H1 (cell line): ENCODE measurements at regions not wholly inside any gene's neighbourhood (a gene's known extent, or its start where the extent isn't known, plus 50 kb on each side); places are given as distances from the start of the nearest gene placed in this dataset.

ENCODE experiments used
- CTCF ChIA-PET: fragments of 300-600 bp; sonication (Branson Sonifier 250); formaldehyde crosslinking; loops from one replicate; lab custom pipeline; 2021; ENCODE audit not compliant: partially characterized antibody; lab: Charles Lee
- POLR2A ChIA-PET: fragments of 300-600 bp; sonication (Branson Sonifier 250); formaldehyde crosslinking; loops from one replicate; lab custom pipeline; 2021; ENCODE audit warnings: inconsistent platforms; ENCODE audit not compliant: partially characterized antibody; lab: Charles Lee
- DNase-seq, 2 experiments: peaks; one replicate each; pipeline versions ENCODE4 v3.0.0 to v3.0.0-alpha.2; 2010 to 2022; ENCODE audit warnings: low spot score in 2 of 2, low read depth in 1 of 2, mixed read lengths in 1 of 2
- FAIRE-seq: peaks from 2 replicates; lab custom pipeline; 2011; peaks lifted over from hg19 to GRCh38; lab: Jason Lieb, UNC
- H2AFZ ChIP-seq: 2 replicates; pipeline ENCODE4 v1.8.1; 2012; ENCODE audit warnings: low read length, inconsistent platforms
- H2AK5ac ChIP-seq: 2 replicates; pipeline ENCODE4 v1.6.1; 2013; ENCODE audit warnings: low read depth, low read length
- H2BK120ac ChIP-seq: replicated peaks from 2 replicates; pipeline ENCODE3; 2013; ENCODE audit warnings: low read depth, low read length, inconsistent platforms
- H2BK12ac ChIP-seq: 2 replicates; pipeline ENCODE4 v1.6.1; 2013; ENCODE audit warnings: low read depth, low read length
- H2BK15ac ChIP-seq: 2 replicates; pipeline ENCODE4 v1.6.1; 2013; ENCODE audit warnings: low read length
- H2BK20ac ChIP-seq: 2 replicates; pipeline ENCODE4 v1.6.1; 2013; ENCODE audit warnings: low read length
- H2BK5ac ChIP-seq: 2 replicates; pipeline ENCODE4 v1.6.1; 2013; ENCODE audit warnings: low read depth, low read length
- H3K14ac ChIP-seq: 2 replicates; pipeline ENCODE4 v1.6.1; 2013; ENCODE audit warnings: inconsistent platforms; ENCODE audit not compliant: insufficient read length
- H3K18ac ChIP-seq: 2 replicates; pipeline ENCODE4 v1.6.1; 2013; ENCODE audit warnings: low read length; ENCODE audit errors: extremely low read depth
- H3K23ac ChIP-seq: 2 replicates; pipeline ENCODE4 v1.6.1; 2013; ENCODE audit warnings: inconsistent platforms; ENCODE audit not compliant: insufficient read length
- H3K23me2 ChIP-seq: 2 replicates; pipeline ENCODE4 v1.6.1; 2013; ENCODE audit warnings: low read depth, low read length
- H3K27ac ChIP-seq: 2 replicates; pipeline ENCODE4 v1.6.1; 2011; ENCODE audit warnings: low read depth, low read length, inconsistent platforms
- H3K27me3 ChIP-seq, 4 experiments: replicated peaks in 1 of 4; 1 replicate in 1 of 4; 2 replicates in 3 of 4; pipeline versions ENCODE4 v1.6.1 to v1.8.1; 2011 to 2013; ENCODE audit warnings: low read length in 3 of 4, mild to moderate bottlenecking in 3 of 4, inconsistent platforms in 2 of 4, mixed read lengths in 2 of 4, moderate library complexity in 1 of 4; ENCODE audit not compliant: control insufficient read depth in 3 of 4, insufficient read depth in 3 of 4; ENCODE audit errors: extremely low read depth in 1 of 4
- H3K36me3 ChIP-seq, 4 experiments: 2 replicates each; pipeline versions ENCODE4 v1.6.1 to v1.8.1; 2011 to 2013; ENCODE audit warnings: mild to moderate bottlenecking in 4 of 4, low read length in 3 of 4, moderate library complexity in 2 of 4, control low read depth in 1 of 4, inconsistent platforms in 1 of 4; ENCODE audit not compliant: insufficient read depth in 4 of 4, control insufficient read depth in 2 of 4
- H3K4ac ChIP-seq: replicated peaks from 2 replicates; pipeline ENCODE3; 2013; ENCODE audit warnings: low read length, low read depth, mixed read lengths, inconsistent platforms; ENCODE audit not compliant: insufficient read length
- H3K4me1 ChIP-seq, 4 experiments: replicated peaks in 1 of 4; 1 replicate in 1 of 4; 2 replicates in 3 of 4; pipeline versions ENCODE4 v1.6.1 to v1.8.1; 2011 to 2013; ENCODE audit warnings: low read length in 3 of 4, inconsistent platforms in 2 of 4, mixed read lengths in 1 of 4; ENCODE audit not compliant: insufficient read depth in 4 of 4, control insufficient read depth in 3 of 4
- H3K4me2 ChIP-seq, 2 experiments: 2 replicates each; pipeline versions ENCODE4 v1.6.1 to v1.8.1; 2011 to 2013; ENCODE audit warnings: low read depth in 2 of 2, low read length in 2 of 2, control low read depth in 1 of 2, inconsistent platforms in 1 of 2, mild to moderate bottlenecking in 1 of 2; ENCODE audit not compliant: insufficient read depth in 1 of 2
- H3K4me3 ChIP-seq, 4 experiments: fragments of 200-600, 300-600 bp in 1 of 4; sonication (generic), shearing (Covaris generic), sonication (Bioruptor Twin) in 1 of 4; 2 replicates each; pipeline versions ENCODE4 v1.5.1 to v1.8.1; 2011 to 2016; ENCODE audit warnings: low read length in 4 of 4, low read depth in 3 of 4, control low read depth in 2 of 4, inconsistent platforms in 2 of 4, mild to moderate bottlenecking in 2 of 4, mixed read lengths in 1 of 4, moderate library complexity in 1 of 4; ENCODE audit not compliant: insufficient read depth in 2 of 4; ENCODE audit errors: extremely low read depth in 1 of 4
- H3K56ac ChIP-seq: replicated peaks from 2 replicates; pipeline ENCODE3; 2013; ENCODE audit warnings: low read depth, mild to moderate bottlenecking, mixed read lengths, low read length, inconsistent platforms; ENCODE audit not compliant: insufficient read length
- H3K79me1 ChIP-seq: 2 replicates; pipeline ENCODE4 v1.6.1; 2013; ENCODE audit warnings: low read depth, low read length, control low read depth
- H3K79me2 ChIP-seq, 2 experiments: 2 replicates each; pipeline versions ENCODE4 v1.6.1 to v1.8.1; 2012 to 2013; ENCODE audit warnings: low read length in 2 of 2, mild to moderate bottlenecking in 2 of 2, inconsistent platforms in 1 of 2; ENCODE audit not compliant: insufficient read depth in 2 of 2, control insufficient read depth in 1 of 2
- H3K9ac ChIP-seq, 4 experiments: replicated peaks in 1 of 4; 1 replicate in 1 of 4; 2 replicates in 3 of 4; pipeline versions ENCODE4 v1.6.1 to v1.8.1; 2011 to 2013; ENCODE audit warnings: low read depth in 3 of 4, low read length in 3 of 4, control low read depth in 2 of 4, mild to moderate bottlenecking in 2 of 4, moderate library complexity in 2 of 4, inconsistent platforms in 1 of 4; ENCODE audit errors: extremely low read depth in 1 of 4
- H3K9me3 ChIP-seq, 2 experiments: 2 replicates each; pipeline versions ENCODE4 v1.6.1 to v1.8.1; 2012 to 2013; ENCODE audit warnings: mild to moderate bottlenecking in 2 of 2, moderate library complexity in 2 of 2, control low read depth in 1 of 2, inconsistent platforms in 1 of 2, low read depth in 1 of 2, low read length in 1 of 2, mixed read lengths in 1 of 2; ENCODE audit not compliant: insufficient read depth in 2 of 2
- H4K20me1 ChIP-seq, 2 experiments: replicated peaks in 1 of 2; 2 replicates each; pipeline versions ENCODE3 to v1.8.1; 2011 to 2013; ENCODE audit warnings: inconsistent platforms in 2 of 2, low read length in 2 of 2, mild to moderate bottlenecking in 1 of 2; ENCODE audit not compliant: insufficient read depth in 2 of 2, control insufficient read depth in 1 of 2
- H4K5ac ChIP-seq: 2 replicates; pipeline ENCODE4 v1.6.1; 2013; ENCODE audit warnings: low read length, low read depth, mixed read lengths, inconsistent platforms; ENCODE audit not compliant: insufficient read length
- H4K8ac ChIP-seq: 2 replicates; pipeline ENCODE4 v1.8.0; 2013; ENCODE audit warnings: mild to moderate bottlenecking, moderate library complexity, low read length, inconsistent platforms; ENCODE audit not compliant: insufficient read depth; ENCODE audit errors: extremely low read depth
- H4K91ac ChIP-seq: replicated peaks from 2 replicates; pipeline ENCODE3; 2013; ENCODE audit warnings: low read length, mixed read lengths, inconsistent platforms; ENCODE audit not compliant: insufficient read length
- CBX5 ChIP-seq: fragments of 300-800, 300-1000 bp; sonication (generic); IDR thresholded peaks from 2 replicates; pipeline ENCODE4 v1.7.1; 2016; ENCODE audit warnings: antibody characterized with exemption, low read length, low read depth
- EGR1 ChIP-seq: IDR thresholded peaks from 2 replicates; pipeline ENCODE4 v1.6.1; 2011; ENCODE audit warnings: low read depth, low read length, borderline replicate concordance
- PHF8 ChIP-seq: fragments of 200-600 bp; sonication (generic); conservative IDR thresholded peaks from 2 replicates; pipeline ENCODE4 v1.7.1; 2012; ENCODE audit warnings: low read depth, mild to moderate bottlenecking, inconsistent platforms, low read length, moderate library complexity
- SRF ChIP-seq: IDR thresholded peaks from 2 replicates; pipeline ENCODE4 v1.6.1; 2011; ENCODE audit warnings: mild to moderate bottlenecking, low read depth, low read length, moderate library complexity
- WGBS, 2 experiments: shearing (Covaris generic) in 1 of 2; methylation state at CpG; one replicate each; pipeline versions ENCODE4 v1.1.6 to v1.1.7; 2013 to 2015; ENCODE audit warnings: low lambda C conversion rate in 2 of 2, mixed read lengths in 2 of 2, inconsistent platforms in 1 of 2, low coverage in 1 of 2, missing lambda C conversion rate in 1 of 2; ENCODE audit not compliant: insufficient replicate concordance in 2 of 2, insufficient coverage in 1 of 2, insufficient read length in 1 of 2; ENCODE audit errors: extremely low coverage in 1 of 2, missing lambda C conversion rate in 1 of 2; 5-methylcytosine and 5-hydroxymethylcytosine counted together

DNA sequence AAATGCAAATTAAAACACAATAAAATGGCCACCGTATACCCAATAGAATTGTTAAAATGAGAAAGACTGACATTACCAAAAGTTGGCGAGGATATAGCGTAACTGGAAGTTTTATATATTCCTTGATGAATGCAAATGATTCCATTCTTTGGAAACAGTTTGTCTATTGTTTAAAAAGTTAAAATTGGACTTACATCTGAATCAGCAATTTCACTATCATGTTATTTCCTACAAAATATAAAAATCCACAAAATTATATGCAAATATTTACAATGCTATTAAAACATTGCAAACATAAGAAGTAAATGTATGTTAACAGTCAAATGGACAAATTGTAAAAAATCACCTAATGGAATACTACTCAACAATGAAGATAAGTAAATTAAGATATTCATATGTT is 852.2 kb upstream of the NDST4 start:
- Histone ChIP-seq H4K91ac (no peak overlapping the region), H3K4me1 (no peaks in the 10 kb centered on the region), H4K8ac (no peak overlapping the region), H3K4me3 (no peak overlapping the region), H3K79me1 (no peaks in the 10 kb centered on the region)
- TF ChIP-seq EGR1 (no peak), SRF (no peak), PHF8 (no peak), CBX5 (no peak)
- TF ChIP-seq, all 59 proteins: peak for 0
- Histone ChIP-seq H2BK5ac (no peak overlapping the region), H3K79me2 (no peaks in the 10 kb centered on the region), H4K20me1 (no peaks in the 10 kb centered on the region), H3K4ac (no peak overlapping the region), H3K36me3 (peaks cover 0 to 4% (median 0%) of the 10 kb centered on the region in 4 experiments; a peak in 1 of 8 replicates), H3K56ac (no peak overlapping the region), H2BK15ac (no peak overlapping the region), H3K9me3 (peaks cover 0 to under 1% of the 10 kb centered on the region in 2 experiments; a peak in 1 of 4 replicates), H2AK5ac (no peak overlapping the region), H3K9ac (no peak overlapping the region), H4K5ac (no peak overlapping the region), H3K23me2 (no peaks in the 10 kb centered on the region), H3K14ac (no peak overlapping the region), H2BK120ac (no peak overlapping the region), H3K27me3 (no peaks in the 10 kb centered on the region), H2BK12ac (no peak overlapping the region), H3K23ac (no peak overlapping the region), H2AFZ (no peak overlapping the region), H3K27ac (no peak overlapping the region), H3K4me2 (no peak overlapping the region), H3K18ac (no peak overlapping the region), H2BK20ac (no peak overlapping the region)
- ChIA-PET CTCF (no interaction called here), POLR2A (no interaction called here)
- DNase-seq (no peak), FAIRE-seq (no peak)
- 90% methylated on average over 3 of the region's 3 CpGs; no CpG with 5 or more reads in 1 of the 2 experiments for WGBS, 2 experiments
